GM19324 (cell line): ENCODE measurements at regions not wholly inside any gene's neighbourhood (a gene's known extent, or its start where the extent isn't known, plus 50 kb on each side); places are given as distances from the start of the nearest gene placed in this dataset.
"Not testable (repeated sequence)": the region's sequence is repeated elsewhere in the genome, so short reads cannot be mapped to it uniquely, and the experiment has no call there.

Experiments
- ATAC-seq: cut with Tn5 transposase; IDR thresholded peaks from one replicate; pipeline ENCODE4 v1.9.1; 2021; ENCODE audit warnings: mild to moderate bottlenecking, moderate library complexity; ENCODE audit not compliant: unreplicated experiment, low FRiP score

DNA sequence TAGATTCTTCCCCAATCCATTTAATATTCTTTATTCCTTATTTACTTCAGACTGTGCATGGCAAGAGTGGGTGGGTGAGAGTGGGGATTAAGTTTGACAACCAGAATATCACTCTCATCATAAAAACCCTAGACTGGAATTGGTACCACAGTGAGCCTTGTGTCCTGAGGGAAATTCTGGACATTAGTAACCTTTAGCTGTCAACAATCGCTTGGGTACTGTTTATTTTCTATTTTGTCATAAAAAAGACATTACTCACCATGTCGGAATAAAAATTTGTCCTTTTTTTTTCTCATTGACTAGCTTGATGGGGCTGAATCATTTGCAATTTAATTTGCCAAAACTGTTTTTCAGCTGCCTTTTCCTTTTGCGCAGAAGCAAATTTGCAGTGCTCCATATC, 176.1 kb upstream of the SEMA3C start:
- no peak for ATAC-seq

DNA sequence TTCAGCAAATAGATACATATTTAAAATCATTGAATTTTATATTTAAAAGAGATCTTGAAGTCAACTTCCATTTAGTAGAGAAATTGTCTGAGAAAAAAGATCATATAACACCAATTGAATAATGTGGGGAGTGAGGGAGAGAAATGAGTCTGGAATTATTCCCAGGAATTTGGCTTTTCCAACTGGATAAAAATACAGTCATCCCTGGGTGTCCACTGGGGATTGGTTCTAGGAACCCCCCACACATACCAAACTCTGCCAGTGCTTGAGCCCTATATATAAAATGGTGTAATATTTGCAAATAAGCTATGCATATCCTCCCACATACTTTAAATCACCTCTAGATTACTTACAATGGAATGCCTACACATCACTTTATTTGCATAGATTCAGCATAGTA, 162.8 kb upstream of the SEMA3C start:
- ATAC-seq: no peak

DNA sequence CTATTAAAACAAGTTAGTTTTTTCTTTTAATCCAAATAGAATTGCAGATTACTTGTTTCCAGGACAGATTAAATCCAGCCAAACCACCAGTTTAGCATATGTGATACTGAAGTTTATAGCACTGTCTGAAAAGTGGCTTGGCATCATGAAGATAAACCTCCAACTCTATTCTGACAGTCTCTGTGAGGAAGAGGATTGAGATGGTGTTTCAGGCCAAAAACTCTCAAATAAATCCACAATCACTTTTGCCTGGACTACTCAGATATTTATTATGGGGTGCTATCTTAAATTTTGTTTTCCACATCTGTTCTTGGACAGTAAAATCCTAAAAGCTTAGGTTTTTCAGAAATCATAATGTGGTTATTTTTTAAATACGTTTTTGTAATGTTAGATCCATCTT, 161.7 kb upstream of the SEMA3C start:
- ATAC-seq: no peak

DNA sequence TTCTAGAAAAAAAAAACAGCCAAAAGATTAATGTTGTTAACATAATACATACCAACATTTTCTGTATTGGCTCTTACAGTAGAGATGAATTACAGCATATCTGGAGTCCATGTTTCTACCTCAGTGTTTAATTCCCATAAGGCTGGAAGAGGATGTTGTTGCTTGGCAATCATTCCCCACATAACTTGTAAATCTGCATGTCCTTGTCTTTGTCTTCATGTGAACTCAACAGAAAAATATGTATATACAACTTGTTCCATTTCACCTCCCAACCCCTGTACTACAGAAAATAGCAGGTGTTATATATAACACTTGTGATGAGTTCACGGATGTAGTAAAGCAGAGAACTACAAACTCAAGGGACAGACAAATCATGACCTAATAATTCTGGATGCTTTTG, 160.9 kb upstream of the SEMA3C start:
- ATAC-seq: no peak

DNA sequence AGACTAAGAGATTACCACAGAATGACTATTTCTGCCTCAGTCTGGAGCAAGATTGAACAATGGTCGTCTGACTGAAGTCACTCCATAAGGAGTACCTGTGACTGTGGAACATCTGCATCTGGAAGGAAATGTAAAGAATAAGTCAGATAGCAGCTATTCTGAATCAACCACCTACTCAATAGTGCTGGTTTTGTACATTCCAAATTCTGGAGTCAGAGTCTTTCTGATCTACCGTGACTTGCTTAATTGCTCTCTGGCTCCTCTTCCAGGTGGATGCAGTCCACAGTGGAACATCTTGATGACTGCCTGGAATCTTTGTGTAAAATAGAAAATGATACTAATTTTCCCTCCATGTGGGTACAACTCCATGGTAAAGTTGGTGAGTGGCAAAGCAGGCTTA, 156.3 kb upstream of the SEMA3C start:
- ATAC-seq: no peak

DNA sequence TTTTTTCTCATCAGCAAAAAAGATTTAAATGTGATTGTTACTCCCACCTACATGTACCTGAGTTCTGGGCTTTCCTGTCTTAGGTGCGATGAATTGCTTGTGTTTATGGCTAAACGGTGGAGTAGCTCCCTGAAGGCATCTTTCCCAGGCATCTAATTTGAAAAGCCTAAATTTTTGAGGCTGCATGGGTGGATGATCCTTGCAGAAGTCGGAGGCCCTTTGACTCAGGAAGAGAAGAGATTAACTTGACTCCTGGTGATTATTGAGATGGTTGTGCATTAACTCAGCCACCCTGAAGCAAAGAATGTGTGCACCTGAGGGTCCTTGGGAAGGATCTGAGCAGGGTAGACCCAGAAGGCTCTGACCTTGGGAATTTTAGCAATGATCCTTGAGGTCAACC, 155.6 kb upstream of the SEMA3C start:
- no peak for ATAC-seq

DNA sequence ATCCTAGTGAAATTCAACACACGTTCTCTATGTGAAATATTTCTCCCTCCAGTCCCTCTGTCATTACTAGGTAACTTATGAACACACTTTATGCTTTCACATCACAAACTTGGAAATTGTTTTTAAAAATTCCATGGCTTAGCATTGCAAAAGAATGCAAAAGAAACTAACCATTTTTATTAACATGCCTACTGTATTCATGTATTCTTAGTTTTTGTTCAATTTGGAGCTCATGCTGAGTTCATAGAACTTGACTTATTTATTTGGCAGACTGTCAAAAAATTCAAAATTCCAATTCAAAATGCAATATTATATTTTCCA, 155.0 kb upstream of the SEMA3C start:
- no peak for ATAC-seq

DNA sequence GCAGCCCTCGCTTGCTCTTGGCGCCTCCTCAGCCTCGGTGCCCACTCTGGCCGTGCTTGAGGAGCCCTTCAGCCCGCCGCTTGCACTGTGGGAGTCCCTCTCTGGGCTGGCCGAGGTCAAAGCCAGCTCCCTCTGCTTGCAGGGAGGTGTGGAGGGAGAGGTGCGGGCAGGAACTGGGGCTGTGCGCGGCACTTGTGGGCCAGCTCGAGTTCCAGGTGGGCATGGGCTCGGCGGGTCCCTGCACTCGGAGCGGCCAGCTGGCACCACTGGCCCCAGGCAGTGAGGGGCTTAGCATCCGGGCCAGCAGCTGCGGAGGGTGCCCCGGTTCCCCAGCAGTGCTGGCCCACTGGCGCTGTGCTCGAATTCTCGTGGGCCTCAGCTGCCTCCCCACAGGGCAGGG, 152.1 kb upstream of the SEMA3C start:
- ATAC-seq: no peak

DNA sequence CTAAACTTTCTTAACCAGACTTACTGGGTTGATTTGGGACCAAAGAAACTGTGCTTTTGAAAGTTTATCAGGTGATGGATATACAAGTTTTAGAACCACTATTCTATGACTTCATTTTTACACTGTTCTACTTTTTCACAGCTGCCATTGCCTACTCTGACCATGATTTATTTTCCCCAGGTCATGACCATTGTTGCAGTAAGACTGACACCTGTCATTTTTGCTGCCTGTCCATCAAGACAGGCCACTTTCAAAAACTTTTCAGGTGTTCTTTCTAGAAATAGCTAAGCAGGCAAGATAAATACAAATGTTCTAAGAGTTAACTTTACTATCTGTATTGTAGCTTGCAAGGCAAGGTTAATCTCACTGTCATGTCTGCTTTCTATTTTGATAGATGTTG, 147.9 kb upstream of the SEMA3C start:
- ATAC-seq: no peak

DNA sequence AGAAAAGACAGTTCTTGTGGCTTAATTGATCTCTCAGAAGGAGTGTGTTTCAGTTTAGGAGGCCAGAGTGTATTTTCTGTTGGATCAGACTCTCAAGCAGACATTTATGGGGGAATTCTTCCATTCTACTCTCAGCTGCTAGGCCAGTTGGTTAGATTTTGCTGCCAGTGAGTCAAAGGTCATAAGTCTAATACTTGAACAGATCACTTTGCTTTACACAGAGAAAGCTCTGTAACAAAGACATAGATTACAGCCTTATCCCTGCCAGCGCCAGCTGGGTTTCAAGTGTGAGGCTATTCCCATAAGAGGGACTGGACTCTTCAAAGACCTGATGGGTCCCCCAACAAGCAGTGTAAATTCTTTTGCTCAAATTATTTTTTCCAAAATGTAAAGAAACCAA, 145.6 kb upstream of the SEMA3C start:
- ATAC-seq: no peak

DNA sequence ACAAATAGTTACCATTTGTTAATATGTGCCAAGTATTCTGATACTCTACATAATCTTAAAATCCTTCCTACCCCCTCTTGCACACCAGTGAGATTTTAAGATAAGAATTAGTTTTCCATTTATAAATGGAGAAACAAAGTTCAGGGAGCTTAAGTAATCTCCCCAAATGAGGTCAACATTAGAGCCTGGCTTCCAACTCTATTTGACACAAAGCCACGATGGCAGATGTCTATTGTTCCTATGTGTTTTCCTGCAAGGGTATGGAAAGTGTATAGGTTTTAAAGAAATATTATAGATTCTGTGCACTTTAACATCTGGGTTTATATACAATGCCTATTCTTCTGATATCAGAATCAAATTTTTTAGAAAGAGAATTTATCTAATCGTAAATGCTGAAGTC, 143.9 kb upstream of the SEMA3C start:
- ATAC-seq: no peak

DNA sequence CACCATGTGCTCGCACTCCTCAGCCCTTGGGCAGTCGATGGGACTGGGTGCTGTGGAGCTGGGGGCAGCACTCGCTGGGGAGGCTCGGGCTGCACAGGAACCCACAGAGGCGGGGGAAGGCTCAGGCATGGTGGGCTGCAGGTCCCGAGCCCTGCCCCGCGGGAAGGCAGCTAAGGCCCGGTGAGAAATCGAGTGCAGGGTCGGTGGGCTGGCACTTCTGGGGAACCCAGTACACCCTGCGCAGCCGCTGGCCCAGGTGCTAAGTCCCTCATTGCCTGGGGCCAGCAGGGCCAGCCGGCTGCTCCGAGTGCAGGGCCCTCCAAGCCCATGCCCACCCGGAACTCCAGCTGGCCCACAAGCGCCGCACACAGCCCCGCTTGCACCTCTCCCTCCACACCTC, 138.6 kb upstream of the SEMA3C start:
- not testable (repeated sequence) for ATAC-seq

DNA sequence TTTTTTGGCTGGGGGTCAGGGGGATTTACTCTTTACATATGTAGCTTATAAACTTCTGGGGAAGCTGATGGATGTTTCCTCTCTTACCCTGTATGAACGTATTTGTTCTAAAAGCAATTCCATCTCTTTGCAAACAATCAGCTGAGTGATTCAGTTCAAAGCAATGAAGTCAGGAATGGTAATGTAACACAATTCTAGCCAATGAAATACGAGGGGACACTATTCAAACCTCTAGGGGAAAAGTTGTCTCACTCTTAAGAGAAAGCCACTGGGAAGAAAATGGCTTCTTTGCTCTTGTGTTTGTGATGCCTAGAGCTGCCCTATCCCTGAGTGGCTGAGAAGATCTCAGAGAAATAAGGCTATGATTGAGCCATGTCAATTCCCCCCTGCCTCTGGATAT, 134.8 kb upstream of the SEMA3C start:
- ATAC-seq: no peak

DNA sequence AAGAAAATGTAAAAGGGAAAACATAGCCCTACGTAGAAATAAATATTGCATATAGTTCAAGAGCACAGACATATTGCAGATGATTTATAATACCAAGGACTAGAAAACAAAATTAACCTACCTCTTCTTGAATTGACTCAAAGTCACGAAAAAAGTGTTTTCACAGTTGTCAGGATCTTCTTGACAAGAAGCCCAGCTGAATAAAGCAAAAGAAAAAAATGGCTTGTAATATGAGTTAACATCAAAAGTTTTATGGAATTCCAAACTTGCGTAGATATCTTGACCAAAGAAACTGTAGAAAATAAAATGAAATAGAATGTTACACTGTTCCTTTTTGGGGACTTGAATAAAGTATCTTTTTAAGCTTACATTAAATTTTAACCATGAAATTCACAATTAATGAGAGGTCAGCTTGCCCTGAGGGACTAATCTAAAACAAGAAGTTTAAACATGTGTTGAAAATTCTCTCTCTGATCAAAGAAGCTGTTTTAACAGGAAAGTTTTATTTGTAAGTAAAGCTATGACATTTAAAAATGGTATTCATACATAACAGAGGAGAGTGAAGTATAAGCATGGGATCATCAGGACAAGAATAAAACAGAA, 133.1 kb upstream of the SEMA3C start:
- no peak for ATAC-seq

DNA sequence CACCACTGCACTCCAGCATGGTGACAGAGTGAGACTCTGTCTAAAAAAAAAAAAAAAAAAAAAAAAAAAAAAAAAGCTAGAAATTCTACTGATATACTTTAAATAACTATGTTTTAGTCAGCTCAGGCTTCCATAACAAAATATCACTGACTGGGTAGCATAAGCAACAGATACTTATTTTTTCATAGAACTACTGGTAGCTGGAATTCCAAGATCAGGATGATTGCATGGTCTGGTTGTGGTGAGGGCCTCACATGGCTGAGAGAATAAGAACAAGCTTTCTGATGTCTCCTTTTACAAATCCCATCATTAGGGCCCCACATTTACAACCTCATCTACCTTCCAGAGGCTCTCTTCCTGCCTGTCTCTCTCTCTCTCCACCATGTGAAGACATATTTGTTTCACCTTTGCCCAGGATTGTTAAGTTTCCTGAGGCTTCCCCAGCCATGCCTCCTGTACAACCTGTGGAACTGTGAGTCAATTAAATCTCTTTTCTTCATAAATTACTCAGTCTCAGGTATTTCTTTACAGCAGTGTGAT, 126.7 kb upstream of the SEMA3C start:
- ATAC-seq: no peak

DNA sequence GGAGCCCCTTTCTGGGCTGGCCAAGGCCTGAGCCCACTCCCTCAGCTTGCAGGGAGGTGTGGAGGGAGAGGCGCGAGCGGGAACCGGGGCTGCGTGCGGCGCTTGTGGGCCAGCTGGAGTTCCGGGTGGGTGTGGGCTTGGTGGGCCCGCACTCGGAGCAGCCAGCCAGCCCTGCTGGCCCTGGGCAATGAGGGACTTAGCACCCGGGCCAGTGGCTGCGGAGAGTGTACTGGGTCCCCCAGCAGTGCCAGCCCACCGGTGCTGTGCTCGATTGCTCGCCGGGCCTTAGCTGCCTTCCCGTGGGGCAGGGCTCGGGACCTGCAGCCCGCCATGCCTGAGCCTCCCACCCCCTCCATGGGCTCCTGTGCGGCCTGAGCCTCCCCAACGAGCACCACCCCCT, 123.8 kb upstream of the SEMA3C start:
- ATAC-seq: not testable (repeated sequence)

DNA sequence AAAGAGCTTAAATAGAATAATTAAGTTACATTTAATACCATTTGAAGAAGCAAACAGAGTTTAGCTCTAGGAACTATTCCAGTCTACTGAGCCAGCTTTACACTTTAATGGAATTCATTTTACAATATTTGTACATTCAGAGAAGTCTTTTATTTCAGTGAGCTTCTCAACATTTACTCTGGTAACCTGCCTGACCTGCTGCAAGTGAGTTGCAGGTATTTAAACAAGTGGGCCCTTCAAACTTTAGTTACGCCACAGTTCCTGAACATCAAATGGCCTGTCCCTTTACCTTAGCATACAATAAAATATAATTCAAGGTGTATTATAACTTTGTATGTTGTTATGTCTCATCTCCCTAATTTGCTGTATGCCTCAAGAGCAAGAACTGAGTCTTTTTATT, 121.6 kb upstream of the SEMA3C start:
- no peak for ATAC-seq

DNA sequence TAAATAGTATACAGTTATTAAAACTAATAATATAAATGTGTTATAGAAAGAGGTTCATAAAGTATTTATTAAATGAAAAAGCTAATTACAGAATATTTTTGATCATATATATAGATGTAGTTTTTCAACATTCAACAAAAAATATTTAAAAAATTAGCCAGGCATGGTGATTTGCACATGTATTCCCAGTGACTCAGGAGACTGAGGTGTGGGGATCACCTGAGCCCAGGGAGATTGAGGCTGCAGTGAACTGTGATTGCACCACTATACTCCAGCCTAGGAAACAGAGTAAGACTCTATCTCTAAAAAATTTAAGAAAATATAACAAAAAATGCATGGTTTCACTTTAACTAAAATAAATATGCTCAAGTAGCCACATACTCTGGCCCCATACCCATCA, 118.0 kb upstream of the SEMA3C start:
- ATAC-seq: no peak

DNA sequence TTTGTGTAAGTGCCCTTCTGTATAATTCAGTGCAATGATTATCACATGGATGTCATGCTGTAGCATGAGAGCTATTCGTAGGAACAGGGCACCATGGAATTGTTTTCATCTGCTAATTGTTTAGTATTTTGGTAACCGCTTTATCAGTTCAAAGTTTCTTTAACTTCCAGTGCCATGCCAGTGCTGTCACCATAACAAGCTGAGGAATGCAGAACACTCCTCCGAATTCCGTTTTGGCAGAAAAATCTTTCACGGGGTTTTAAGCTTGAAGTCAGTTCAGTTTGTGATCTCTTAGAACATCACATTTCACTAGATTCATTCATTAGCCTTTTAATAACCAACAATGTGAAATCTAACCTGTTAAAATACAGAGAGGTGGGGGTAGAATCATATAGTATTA, 117.2 kb upstream of the SEMA3C start:
- no peak for ATAC-seq

DNA sequence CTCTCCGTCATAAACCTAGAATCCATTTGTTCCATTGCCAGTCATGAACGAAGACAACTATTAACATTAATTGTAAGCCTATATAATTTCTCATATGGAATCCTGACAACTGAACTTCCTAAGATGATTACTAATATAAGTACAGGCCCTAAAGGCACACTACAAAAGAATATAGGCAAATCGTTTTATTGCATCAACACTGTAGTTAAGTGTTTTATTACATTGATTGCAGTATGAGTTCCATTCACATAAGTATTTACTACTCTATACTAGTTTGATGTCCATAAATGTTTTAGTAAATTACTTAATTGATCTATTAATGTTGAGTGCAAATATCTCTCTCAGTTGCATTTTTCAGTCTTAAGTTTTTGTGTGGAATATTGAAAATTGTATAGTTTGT, 113.1 kb upstream of the SEMA3C start:
- ATAC-seq: no peak

DNA sequence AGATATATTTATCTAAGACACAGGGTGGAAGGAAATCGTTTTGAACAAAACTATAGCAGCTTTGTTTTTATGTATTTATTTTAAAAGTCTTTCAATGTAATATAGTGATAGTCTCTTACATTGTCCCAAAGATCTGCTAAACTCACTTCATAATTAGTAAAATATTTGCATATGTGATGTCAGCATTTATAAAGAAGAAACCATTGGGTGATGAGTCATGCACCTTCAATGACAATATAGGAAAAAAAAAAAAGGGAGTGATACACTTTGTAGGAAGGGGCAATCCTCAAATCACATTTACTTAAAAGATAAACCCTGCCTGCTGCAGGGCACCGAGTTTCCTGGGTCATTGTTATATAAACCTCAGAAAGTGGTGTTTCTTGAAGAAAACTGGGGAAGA, 112.4 kb upstream of the SEMA3C start:
- no peak for ATAC-seq

DNA sequence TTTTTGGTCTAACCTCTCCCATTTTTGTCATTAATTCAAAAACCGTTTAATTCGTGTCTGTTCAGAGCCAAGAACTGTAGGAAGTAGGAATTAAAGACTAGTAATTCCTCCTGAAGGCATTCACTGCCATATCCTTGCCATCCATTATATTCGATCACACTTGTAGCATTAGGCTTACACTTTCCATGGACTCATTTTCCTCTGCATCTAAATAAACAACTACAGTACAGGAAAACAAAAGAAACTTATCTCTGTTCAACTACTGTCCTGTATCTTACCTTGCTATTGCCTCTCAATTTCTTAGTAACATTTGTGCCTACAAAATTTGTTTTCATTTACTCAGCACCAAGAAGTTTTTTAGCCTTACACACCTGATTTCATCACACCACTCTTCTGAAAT, 111.6 kb upstream of the SEMA3C start:
- no peak for ATAC-seq

DNA sequence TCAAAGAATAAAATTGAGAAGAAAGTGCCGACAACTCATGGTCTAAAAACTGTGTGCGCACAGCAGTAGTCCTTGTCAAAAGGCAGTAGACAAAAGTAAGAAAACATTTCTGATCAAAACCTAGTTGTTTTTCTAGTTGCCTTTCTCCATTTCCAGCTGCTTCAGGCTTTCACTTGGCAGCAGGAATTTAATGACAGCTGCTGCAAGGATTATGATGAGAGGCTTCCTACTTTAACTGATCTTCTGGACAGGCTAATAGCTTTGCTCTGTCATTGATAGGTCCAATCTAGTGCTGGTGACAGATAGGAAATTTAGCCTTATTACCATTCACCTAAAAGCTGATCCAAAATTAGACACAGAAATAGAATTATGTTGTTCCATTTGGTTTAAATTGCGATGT, 110.7 kb upstream of the SEMA3C start:
- ATAC-seq: no peak
